ENCODE measurements at regions not wholly inside any gene's neighbourhood (a gene's known extent, or its start where the extent isn't known, plus 50 kb on each side); places are given as distances from the start of the nearest gene placed in this dataset.
A peak's percentile ranks its signal among the peaks of the same experiment; 100 is the strongest.

DNA sequence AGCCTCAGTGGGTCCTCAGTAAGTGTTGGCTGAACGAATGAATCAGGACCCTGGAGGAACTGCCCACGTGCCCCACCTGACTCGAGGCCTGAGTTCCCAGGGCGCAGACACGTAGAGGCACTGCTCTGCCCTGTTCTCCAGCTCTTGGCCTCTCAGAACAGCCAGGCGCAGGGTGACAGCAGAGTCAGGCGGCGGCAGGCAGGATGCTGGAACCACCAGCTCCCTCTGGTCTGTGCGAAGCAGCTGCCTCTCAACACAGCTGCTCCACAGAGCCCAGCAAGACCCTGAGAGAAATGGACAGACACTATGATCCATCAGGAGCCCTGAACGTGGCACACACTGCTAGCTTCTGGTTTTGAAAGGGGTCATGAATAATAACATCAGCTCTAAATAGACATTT is 53.1 kb upstream of the BCO1 start:
- Histone ChIP-seq H3K27ac (no peak overlapping the region), H3K4me2 (no peak overlapping the region), H4K20me1 (ENCODE audit: insufficient read depth) (no peaks in the 10 kb centered on the region), H3K79me2 (ENCODE audit: low read depth) (no peaks in the 10 kb centered on the region), H3K36me3 (ENCODE audit: low read depth) (no peaks in the 10 kb centered on the region), H3K27me3 (ENCODE audit: insufficient read depth, low read depth) (no peaks in the 10 kb centered on the region), H3K4me1 (replicated peaks; ENCODE audit: insufficient read depth) (peaks cover 28% of the 10 kb centered on the region), H3K9me3 (ENCODE audit: insufficient read depth, low read depth) (no peaks in the 10 kb centered on the region), H3K9me2 (ENCODE audit: insufficient read depth) (no peaks in the 10 kb centered on the region), H3F3A (ENCODE audit: insufficient read depth, low read depth) (peaks cover 20% of the 10 kb centered on the region), H3K4me3 (no peak overlapping the region), H2AFZ (no peak overlapping the region)
- POLR2A ChIA-PET (ENCODE audit: unreplicated experiment): no interaction called here
- DNase-seq: no peak
- CTCF ChIA-PET: no interaction called here
- intact Hi-C loops (cut with micrococcal nuclease; ENCODE audit: unreplicated experiment): no loop called here
- TF ChIP-seq, protein P1, sequence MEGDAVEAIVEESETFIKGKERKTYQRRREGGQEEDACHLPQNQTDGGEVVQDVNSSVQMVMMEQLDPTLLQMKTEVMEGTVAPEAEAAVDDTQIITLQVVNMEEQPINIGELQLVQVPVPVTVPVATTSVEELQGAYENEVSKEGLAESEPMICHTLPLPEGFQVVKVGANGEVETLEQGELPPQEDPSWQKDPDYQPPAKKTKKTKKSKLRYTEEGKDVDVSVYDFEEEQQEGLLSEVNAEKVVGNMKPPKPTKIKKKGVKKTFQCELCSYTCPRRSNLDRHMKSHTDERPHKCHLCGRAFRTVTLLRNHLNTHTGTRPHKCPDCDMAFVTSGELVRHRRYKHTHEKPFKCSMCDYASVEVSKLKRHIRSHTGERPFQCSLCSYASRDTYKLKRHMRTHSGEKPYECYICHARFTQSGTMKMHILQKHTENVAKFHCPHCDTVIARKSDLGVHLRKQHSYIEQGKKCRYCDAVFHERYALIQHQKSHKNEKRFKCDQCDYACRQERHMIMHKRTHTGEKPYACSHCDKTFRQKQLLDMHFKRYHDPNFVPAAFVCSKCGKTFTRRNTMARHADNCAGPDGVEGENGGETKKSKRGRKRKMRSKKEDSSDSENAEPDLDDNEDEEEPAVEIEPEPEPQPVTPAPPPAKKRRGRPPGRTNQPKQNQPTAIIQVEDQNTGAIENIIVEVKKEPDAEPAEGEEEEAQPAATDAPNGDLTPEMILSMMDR (conservative IDR thresholded peaks at IDR 0.05): no peak
- no peak for TF ChIP-seq EZH2 (IDR thresholded peaks at IDR 0.05; ENCODE audit: low read depth)
- no TSS peak for BruUV-seq (replicated peaks)

DNA sequence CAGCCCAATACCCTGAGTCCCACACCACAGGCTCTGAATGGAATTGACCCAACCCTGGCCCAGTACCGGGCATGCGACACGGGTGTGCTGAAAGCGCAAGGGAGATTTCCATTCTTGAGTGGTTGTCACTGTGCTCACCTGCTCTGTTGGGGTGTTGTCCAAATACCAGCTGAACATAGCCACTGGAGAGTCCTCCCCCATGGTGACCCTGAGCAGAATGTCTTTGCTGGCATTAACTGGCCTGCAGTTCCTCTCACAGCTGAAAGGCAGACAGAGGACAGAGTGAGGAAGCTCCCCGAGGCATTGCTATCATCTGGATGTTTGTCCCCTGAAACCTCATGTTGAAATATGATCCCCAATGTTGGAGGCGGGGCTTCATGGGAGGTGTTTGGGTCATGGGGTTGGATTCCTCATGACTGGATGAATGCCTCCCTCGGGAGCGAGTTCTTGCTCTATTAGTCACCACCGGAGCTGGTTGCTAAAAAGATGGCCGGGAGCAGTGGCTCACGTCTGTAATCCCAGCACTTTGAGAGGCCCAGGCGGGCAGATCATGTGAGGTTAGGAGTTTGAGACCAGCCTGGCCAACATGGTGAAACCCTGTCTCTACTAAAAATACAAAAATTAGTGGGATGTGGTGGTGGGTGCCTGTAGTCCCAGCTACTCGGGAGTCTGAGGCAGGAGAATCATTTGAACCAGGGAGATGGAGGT is 57.3 kb upstream of the BCO1 start:
- peak overlapping the region; percentile 78 for H3K4me2 ChIP-seq
- no peaks in the 10 kb centered on the region for H3K36me3 ChIP-seq (ENCODE audit: low read depth)
- H3F3A ChIP-seq (ENCODE audit: insufficient read depth, low read depth): peaks cover 23% of the 10 kb centered on the region; the same call in 1 of the 2 replicates
- H3K9me2 ChIP-seq (ENCODE audit: insufficient read depth): no peaks in the 10 kb centered on the region
- H3K79me2 ChIP-seq (ENCODE audit: low read depth): no peaks in the 10 kb centered on the region
- peak; percentile 92 to 97 for DNase-seq
- ChIA-PET CTCF (interaction anchor here (0.5 to 0.7 kb wide), 3 partner anchors 9 to 145 kb away, joined by 3 to 28 read pairs (median 4); partner anchors contain the start of gene ATMIN), POLR2A (ENCODE audit: unreplicated experiment) (interaction anchor here (0.5 to 1.3 kb wide), 4 partner anchors 20 to 253 kb away, joined by 3 to 7 read pairs (median 6); no protein-coding TSS in a partner anchor)
- H3K27me3 ChIP-seq (ENCODE audit: insufficient read depth, low read depth): no peaks in the 10 kb centered on the region
- intact Hi-C loops (cut with micrococcal nuclease; ENCODE audit: unreplicated experiment): loop anchor here (1.0 to 5.0 kb wide), 3 partner anchors 37 to 104 kb away; partner anchors contain the start of gene C16orf46
- no peaks in the 10 kb centered on the region for H4K20me1 ChIP-seq (ENCODE audit: insufficient read depth)
- peak overlapping the region; percentile 42 for H3K4me3 ChIP-seq
- H3K4me1 ChIP-seq (replicated peaks; ENCODE audit: insufficient read depth): peaks cover 30% of the 10 kb centered on the region
- H2AFZ ChIP-seq: no peak overlapping the region; the same call in 1 of the 2 replicates
- BruUV-seq (replicated peaks): TSS peak; percentile 94
- H3K27ac ChIP-seq: peak overlapping the region; percentile 72
- H3K9me3 ChIP-seq (ENCODE audit: insufficient read depth, low read depth): no peaks in the 10 kb centered on the region
- TF ChIP-seq, protein P1 (conservative IDR thresholded peaks at IDR 0.05): no peak
- no peak for TF ChIP-seq EZH2 (IDR thresholded peaks at IDR 0.05; ENCODE audit: low read depth)

DNA sequence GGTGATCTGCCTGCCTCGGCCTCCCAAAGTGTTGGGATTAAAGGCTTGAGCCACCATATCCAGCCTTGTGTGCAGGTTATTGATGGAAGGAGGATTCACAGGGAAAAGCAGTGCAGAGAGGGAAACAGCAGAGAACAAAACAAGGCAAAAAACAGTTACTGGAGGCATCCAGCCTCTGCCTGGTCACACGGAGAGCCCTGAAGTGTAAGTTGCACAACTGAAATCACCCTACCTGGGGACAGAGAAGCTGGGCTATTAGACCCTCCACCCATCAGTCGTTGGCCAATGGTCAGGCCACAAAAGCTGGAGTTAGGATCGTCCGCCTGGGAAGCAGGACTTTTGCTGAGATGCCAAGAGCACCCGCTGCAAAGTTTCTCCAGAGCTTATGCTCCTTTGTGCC is 57.9 kb upstream of the BCO1 start:
- intact Hi-C loops (cut with micrococcal nuclease; ENCODE audit: unreplicated experiment): loop anchor here (5.0 kb wide), 1 partner anchor 103 kb away; the partner anchor contains the start of gene C16orf46
- no peak overlapping the region for H2AFZ ChIP-seq
- no peaks in the 10 kb centered on the region for H3K9me3 ChIP-seq (ENCODE audit: insufficient read depth, low read depth)
- ChIA-PET POLR2A (ENCODE audit: unreplicated experiment) (interaction anchor here (1.2 to 1.3 kb wide), 2 partner anchors 37 to 54 kb away, joined by 7 read pairs; no protein-coding TSS in a partner anchor), CTCF (interaction anchor here (0.7 kb wide), 1 partner anchor 9 kb away, joined by 3 read pairs; no protein-coding TSS in a partner anchor)
- H3K4me1 ChIP-seq (replicated peaks; ENCODE audit: insufficient read depth): peaks cover 36% of the 10 kb centered on the region
- H3K79me2 ChIP-seq (ENCODE audit: low read depth): no peaks in the 10 kb centered on the region
- BruUV-seq (replicated peaks): TSS peak; percentile 48
- no peaks in the 10 kb centered on the region for H3K27me3 ChIP-seq (ENCODE audit: insufficient read depth, low read depth)
- TF ChIP-seq EZH2 (IDR thresholded peaks at IDR 0.05; ENCODE audit: low read depth): no peak
- TF ChIP-seq, protein P1 (conservative IDR thresholded peaks at IDR 0.05): no peak
- no peaks in the 10 kb centered on the region for H4K20me1 ChIP-seq (ENCODE audit: insufficient read depth)
- H3K36me3 ChIP-seq (ENCODE audit: low read depth): no peaks in the 10 kb centered on the region
- no peaks in the 10 kb centered on the region for H3K9me2 ChIP-seq (ENCODE audit: insufficient read depth)
- H3K4me3 ChIP-seq: peak overlapping the region; percentile 42
- peak overlapping the region; percentile 78 for H3K4me2 ChIP-seq
- DNase-seq: no peak
- peaks cover 23% of the 10 kb centered on the region; the same call in 1 of the 2 replicates for H3F3A ChIP-seq (ENCODE audit: insufficient read depth, low read depth)
- peak overlapping the region; percentile 72 for H3K27ac ChIP-seq

Measured in PC-9 (cell line).